ENCODE measurements at regions not wholly inside any gene's neighbourhood (a gene's known extent, or its start where the extent isn't known, plus 50 kb on each side); places are given as distances from the start of the nearest gene placed in this dataset.

DNA sequence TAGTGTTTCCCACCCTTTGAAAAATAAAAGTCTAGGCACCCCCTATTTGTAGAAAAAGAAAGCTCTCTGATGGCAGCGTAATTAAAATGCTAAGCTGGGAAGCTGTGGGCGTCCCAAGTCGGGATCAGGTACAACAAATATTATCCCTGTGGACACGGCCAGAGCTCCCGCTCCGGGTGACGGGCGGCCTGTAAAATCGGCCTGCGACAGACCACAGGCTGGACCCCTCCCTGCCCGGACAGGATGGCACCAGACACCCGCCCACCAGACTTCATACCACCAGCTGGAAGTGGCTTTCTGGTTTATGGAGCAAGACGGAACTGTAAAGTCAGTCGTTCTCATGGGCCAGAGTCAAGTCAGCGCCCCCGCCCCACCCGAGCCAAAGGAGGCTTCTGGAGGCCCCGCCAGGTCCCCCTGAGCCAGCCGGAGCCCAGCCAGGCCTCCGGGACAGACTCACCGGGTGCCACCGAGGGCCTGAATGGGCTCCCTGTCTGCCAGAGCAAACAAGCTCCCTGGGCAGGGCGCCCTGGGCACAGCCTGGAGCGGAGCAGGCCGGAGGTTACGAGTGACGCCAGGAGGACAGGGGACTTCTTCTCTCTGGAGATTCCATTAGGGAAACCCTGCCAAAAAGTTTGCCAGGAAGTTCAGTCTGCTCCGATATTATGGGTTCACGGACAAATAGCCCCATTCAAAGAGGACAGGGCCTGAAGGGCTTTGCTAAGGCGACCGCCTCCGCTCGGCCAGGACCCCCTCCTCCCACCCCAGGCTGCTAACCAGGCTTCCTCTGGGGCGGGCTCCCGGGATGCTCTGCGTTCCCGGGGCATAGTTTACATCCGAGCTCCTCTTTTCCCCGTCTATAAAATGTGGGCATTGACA lies 173.7 kb downstream of the ERCC6L2 start:
- TF ChIP-seq, protein P1, sequence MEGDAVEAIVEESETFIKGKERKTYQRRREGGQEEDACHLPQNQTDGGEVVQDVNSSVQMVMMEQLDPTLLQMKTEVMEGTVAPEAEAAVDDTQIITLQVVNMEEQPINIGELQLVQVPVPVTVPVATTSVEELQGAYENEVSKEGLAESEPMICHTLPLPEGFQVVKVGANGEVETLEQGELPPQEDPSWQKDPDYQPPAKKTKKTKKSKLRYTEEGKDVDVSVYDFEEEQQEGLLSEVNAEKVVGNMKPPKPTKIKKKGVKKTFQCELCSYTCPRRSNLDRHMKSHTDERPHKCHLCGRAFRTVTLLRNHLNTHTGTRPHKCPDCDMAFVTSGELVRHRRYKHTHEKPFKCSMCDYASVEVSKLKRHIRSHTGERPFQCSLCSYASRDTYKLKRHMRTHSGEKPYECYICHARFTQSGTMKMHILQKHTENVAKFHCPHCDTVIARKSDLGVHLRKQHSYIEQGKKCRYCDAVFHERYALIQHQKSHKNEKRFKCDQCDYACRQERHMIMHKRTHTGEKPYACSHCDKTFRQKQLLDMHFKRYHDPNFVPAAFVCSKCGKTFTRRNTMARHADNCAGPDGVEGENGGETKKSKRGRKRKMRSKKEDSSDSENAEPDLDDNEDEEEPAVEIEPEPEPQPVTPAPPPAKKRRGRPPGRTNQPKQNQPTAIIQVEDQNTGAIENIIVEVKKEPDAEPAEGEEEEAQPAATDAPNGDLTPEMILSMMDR (conservative IDR thresholded peaks at IDR 0.05; ENCODE audit: low read length), result no peak
- no peak for TF ChIP-seq EZH2phosphoT487 (IDR thresholded peaks at IDR 0.05; ENCODE audit: borderline replicate concordance)

Data from Loucy (cell line).